SW480 (cell line): ENCODE measurements at regions not wholly inside any gene's neighbourhood (a gene's known extent, or its start where the extent isn't known, plus 50 kb on each side); places are given as distances from the start of the nearest gene placed in this dataset.

Experiments used
- DNase-seq: peaks from one replicate; pipeline ENCODE4 v3.0.0-alpha.2; 2016; ENCODE audit warnings: low spot score

DNA sequence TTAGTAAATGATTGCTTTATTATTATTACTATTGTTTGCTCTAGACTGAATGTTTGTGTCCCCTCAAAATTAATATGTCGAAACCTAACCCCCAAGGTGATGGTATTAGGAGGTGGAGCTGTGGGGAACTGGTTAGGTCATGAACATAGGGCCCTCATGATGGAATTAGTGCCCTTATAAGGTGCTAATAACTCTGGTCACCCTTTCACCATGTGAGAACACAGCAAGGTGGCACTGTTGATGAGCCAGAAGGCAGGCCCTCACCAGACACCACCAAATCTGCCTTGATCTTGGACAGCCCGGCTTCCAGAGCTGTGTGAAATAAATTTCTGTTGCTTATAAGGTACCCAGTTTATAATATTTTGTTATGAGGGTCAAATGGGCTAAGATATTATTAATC is 95.8 kb downstream of the BDNF start:
- DNase-seq, result no peak

DNA sequence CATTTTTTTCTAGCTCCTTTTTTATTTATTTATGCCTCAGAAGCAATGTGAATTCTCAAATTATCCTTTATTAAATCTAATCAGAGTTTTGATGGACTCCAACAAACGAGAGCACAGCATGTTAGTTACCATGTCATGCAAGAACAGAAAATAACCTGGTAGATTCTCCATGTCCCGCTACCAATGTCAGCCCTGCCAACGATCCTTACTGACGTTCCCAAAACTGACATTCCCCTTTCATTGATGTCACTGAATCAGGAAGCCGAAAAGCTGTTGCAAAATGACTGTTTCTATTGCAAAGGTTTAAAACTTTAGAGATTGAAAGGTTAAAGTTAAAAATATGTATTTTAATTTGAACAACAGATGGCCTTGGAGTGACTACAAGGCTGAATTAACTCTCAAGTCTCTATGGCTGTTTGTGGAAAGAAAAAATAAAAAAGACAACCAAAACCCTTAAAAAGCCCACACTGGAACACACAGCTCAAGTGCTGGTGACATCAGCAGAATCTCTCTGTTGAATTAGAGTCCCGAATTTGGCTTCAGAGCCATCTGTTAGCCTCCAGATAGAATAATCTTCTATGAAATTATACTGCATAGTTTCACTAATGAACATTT is 96.8 kb downstream of the BDNF start:
- DNase-seq, result no peak

DNA sequence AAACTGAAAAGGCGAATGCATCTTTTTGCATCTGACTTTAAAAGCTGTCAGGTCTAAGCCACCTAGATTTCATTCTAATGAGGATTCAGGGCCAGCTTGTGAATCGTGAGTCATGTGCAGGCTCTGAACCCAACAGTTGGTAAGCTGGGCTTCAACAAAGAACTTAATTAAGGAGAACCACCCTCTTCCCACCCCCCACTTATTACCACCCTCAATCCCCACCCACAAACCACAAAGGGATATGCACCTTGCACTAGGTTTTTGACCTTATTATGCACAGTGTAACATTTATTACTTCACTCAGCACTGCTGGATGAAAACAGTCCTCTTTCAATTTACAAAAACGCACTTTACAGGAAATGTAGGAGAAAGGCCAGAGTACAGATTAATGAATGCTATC is 94.1 kb upstream of the LIN7C start:
- DNase-seq, result peak; percentile 54

DNA sequence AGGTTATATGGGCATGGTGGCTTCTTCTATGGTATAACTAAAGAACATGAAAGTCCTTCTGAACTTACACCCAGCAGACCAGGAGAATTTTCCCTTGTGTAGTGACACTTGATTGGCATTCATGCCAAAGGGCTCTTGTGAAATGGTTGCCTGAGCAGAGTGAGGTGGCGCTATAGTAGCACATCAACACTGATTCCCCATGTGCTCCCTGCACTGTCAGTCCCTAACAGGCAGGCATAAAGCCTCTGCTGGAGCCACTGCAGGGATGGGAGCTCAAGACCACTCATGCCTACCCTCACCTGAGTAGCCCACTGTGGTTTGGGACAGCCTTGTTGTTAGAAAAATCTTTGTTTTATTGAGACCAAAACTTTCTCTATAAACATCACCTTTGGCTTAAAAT is 92.6 kb upstream of the LIN7C start:
- no peak for DNase-seq

DNA sequence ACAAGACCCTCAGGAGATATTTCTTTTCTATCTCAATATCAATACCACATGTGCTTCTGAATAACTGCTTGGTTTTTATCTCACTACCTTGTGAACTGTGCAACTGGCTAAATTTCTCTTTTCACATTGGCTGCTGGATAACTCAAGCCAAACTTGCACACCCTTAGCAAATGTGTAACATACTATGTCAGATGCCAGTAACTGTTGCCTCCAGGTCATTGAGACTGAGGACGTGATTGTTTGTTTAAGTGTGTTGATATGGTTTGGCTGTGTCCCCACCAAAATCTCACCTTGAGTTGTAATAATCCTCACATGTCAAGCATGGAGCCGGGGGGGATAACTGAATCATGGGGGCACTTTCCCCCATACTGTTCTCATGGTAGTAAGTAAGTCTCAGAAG is 90.2 kb upstream of the LIN7C start:
- no peak for DNase-seq

DNA sequence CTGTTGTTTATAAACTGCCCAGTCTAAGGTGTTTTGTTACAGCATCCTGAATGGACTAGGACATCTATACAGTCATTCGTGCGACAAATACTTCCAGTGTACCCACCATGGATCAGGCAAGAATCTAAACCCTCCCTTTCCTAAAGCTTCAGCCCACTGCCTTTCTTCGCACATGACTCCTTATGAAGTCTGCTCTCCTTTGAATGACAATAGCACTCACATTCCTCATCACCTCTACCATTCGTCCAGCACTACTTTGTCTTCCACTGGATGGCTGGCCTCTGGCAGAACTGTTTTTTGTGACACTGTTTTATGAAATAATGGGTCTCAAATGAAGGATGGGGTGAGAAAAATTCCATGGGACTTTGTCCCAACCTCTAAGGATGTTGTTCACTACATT is 89.8 kb upstream of the LIN7C start:
- DNase-seq, result no peak

DNA sequence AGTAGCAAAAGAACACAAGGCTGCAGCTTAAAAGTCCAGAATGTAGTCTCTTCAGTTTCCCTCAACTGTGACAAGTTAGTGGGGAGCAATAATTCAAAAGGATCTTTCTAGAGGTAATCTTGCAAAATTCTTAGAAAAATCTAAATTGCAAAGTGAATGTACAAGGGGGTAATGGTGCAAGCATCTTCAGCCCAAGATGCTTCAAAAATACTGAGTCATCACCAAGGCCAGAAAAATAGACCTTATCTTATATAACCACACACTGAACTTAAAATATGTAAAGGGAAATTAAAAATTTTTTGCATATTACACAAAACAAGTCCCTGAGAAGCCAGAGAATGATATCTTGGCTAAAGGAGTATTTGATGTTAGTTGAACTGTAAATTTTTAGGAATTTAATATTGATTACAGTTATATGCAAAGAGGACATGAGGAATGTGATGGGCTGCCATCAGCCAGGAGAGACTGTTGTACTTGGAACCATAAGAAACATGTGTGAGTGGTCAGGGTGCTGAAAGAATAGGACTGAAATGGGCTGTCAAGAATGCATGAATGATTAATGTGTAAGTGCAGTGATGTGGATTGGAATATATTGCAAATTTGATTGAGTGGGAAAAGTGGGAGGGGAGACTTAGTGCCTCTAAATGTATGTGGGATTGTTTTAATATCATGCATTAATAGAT is 85.7 kb upstream of the LIN7C start:
- no peak for DNase-seq

DNA sequence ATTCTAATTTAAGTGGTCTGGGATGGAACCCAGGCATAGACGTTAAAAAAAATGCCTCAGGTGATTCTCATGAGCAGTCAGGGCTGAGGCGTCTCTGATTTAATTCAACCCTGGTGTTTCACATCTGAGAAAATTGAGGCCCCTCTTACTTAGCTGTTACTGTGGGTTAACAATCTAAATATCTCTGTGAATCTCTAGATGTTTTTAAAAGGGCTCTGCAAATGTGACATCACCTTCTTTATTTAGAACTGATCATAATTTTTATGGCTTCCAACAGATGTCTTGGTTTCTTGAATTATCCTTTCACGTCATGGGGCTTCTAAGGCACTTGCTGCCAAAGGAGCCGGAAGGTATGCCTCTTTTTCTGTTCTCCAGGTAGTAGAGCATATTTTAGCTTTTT is 76.1 kb upstream of the LIN7C start:
- DNase-seq, result no peak

DNA sequence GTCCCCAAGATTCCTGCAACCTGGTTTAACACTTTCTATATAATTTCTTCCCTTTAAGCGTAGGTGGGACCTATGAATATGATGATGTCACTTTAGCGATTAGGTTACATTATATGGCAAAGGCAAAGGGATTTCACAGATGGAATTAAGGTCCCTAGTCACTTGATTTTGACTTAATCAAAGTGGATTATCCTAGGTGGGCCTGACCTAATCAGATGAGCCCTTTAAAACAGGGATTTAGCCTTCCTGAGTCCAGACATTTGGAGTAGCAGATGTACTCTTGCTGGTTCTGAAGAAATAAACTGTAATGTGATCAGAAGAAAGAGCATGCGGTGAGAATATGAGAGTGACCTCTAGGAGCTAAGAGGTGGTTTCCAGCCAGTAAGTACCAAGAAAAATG is 67.8 kb upstream of the LIN7C start:
- DNase-seq, result no peak

DNA sequence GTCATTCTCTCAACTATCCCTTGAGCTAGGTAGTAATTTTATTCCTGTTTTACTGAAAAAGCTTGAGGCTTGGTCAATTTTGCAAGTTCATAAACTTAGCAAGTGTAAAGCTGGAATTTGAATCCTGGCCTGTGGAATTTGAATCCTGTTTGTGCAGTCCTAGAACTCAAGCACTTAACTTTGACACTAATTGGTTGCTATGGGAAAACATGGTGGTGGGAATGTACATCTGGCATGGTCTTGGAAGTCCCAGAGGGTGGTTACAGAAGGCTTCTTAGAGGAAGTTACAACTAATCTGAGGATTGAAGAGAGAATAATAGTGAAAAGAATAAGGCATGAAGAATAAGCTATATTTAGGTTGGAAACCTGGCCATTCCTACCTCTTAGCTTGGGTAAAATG is 66.5 kb upstream of the LIN7C start:
- DNase-seq, result no peak

DNA sequence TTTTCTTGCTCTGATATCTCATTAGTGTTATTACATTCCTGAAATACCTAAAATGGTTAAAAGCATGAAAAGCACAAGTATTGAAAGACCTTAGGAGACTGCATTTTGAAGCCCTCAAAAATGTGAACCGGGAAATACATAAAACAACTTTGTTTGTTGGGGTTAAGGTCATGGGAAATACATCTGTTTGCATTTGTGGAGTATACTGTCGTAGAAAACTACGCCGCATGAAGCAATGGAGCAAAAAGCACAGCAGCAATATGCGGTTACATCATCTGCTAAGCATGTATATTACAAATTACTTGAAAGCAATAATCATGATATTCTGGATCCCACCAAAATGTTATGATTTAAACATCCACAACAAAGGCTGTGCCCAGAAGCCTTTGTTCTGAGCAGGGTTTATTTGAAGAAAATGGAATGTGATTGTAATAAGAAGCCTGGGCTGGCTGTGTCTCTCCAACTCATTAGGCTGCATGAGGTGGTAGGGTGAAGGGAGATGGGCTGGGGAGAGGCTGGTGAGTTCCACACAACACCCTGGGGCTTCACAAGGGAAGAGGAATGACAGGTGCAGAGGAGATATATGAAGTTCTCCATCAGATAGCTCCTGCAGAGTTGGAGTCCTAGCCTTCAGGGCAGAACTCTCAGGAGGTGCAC is 64.7 kb upstream of the LIN7C start:
- peak; percentile 2 for DNase-seq

DNA sequence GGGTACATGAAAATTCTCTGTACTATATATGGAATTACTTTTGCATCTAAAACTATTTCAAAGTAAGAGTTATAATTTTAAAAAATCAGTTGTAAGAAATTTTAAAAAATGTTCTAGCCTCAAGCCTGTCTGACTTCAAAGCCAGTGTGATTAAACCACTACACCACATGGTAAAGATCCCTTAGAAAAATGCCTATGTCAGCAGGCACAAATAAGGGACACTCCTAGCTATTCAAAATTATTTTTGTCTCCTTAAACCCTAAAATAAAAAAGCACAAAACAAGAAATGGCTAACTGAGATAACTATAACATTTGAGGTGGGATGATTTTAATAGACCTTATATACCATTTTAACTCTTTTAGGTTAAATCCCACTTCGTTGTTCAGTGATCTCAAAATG is 64.0 kb upstream of the LIN7C start:
- no peak for DNase-seq

DNA sequence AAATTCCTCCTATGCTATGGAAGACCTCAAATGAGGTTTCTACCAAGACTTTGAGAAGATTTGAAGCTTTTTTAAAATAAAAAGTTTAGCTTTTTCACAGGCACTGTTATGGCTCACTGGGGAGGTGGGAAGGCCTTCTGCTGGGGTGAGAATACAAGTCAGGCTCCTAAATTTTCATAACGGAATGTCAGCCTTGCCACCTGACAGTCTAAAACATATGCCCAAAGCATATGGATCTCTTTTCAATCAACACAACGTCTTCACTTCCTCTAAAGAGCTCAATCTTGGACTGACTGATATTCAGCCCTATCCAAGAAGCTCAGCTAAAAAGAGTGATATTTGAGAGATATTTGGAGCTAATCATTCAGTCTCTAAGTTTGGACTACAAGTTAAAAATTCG is 57.1 kb upstream of the LIN7C start:
- no peak for DNase-seq

DNA sequence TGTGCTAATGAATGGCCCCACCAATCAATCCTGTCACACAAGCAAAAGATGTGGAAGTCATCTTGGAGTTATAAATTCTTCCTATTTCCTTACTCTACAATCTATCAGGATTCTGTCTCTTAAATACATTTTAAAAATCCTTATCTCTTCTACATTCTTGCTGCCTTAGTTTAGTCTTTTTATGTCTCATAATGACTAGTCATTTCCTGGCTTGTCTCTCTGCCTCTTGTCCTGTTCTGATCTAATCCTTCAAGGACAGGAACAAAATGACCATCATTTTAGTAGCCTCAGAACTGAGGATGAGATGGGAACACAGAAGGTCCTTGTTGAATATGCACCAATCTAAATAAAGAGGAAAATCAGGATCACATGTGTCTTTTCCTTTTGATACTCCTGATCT is 56.6 kb upstream of the LIN7C start:
- DNase-seq, result no peak

DNA sequence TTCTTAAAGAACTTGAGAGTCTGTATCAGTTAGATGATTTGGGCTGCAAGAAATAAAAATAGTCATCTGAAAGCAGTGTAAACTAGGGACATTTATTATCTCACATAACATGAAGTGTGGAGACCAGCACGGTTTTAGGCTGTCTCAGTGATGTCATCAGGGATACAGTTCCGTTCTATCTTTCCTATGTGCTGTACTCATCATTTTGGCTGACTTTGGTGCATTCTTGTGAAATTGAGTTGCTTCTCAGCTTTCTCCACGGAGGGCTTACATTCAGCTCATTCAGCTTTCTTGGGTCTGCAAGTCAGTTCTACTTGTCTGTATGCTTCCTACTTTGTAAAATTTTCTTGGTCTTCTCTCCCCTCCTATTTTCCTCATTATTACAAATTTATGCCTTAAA is 51.8 kb upstream of the LIN7C start:
- DNase-seq, result no peak

DNA sequence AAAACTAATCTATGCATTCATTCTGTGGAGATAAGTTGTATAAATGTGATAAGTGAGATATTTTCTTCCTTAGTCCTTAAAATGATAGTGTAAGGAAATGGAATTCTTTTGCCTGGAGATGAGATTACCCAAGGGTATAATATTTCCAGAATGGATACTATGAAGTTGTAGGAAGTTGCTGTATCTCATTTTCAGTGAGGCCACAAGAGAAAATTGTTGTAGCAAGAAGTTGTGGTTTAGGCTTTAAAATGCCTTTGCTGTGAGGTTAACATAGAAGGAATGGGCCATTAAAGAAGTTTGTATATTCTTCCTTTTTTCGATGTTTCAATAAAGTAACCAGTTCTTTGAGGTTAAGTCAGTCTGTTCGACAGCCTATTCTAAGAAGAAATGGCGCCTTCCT is 50.7 kb upstream of the LIN7C start:
- DNase-seq, result no peak
